Liver (tissue), 8 donors: ENCODE measurements at regions not wholly inside any gene's neighbourhood (a gene's known extent, or its start where the extent isn't known, plus 50 kb on each side); places are given as distances from the start of the nearest gene placed in this dataset.

Experiments used
- DNase-seq: peaks from one replicate; pipeline ENCODE4 v3.0.0-alpha.2; 2017; ENCODE audit warnings: low spot score
- H3K27ac ChIP-seq, 2 donors: one replicate each; pipeline ENCODE4 v1.7.0; 2013; ENCODE audit warnings: inconsistent platforms in 2 of 2, low read length in 2 of 2, control low read depth in 1 of 2, low read depth in 1 of 2, mild to moderate bottlenecking in 1 of 2
- H3K27me3 ChIP-seq, 4 donors: one replicate each; pipeline versions ENCODE4 v1.6.1 to v1.7.0; 2013; ENCODE audit warnings: low read length in 3 of 4, inconsistent platforms in 1 of 4, mild to moderate bottlenecking in 1 of 4, moderate library complexity in 1 of 4; ENCODE audit not compliant: control insufficient read depth in 4 of 4, insufficient read depth in 4 of 4
- H3K36me3 ChIP-seq, 4 donors: one replicate each; pipeline versions ENCODE4 v1.6.1 to v1.7.0; 2013; ENCODE audit warnings: low read length in 3 of 4, mild to moderate bottlenecking in 3 of 4, low read depth in 1 of 4, moderate library complexity in 1 of 4; ENCODE audit not compliant: control insufficient read depth in 4 of 4, insufficient read depth in 3 of 4
- H3K4me1 ChIP-seq, 4 donors: one replicate each; pipeline versions ENCODE4 v1.6.1 to v1.7.0; 2013; ENCODE audit warnings: low read length in 3 of 4, mild to moderate bottlenecking in 3 of 4, moderate library complexity in 1 of 4; ENCODE audit not compliant: control insufficient read depth in 4 of 4, insufficient read depth in 4 of 4
- H3K4me3 ChIP-seq, 3 donors: one replicate each; pipeline versions ENCODE4 v1.6.1 to v1.7.0; 2013; ENCODE audit warnings: low read length in 3 of 3, control low read depth in 1 of 3, low read depth in 1 of 3, mild to moderate bottlenecking in 1 of 3
- H3K9ac ChIP-seq, 2 donors: one replicate each; pipeline ENCODE4 v1.7.0; 2013; ENCODE audit warnings: low read length in 2 of 2, mild to moderate bottlenecking in 2 of 2, moderate library complexity in 2 of 2, control low read depth in 1 of 2, low read depth in 1 of 2
- H3K9me3 ChIP-seq, 4 donors: one replicate each; pipeline versions ENCODE4 v1.6.1 to v1.7.0; 2013; ENCODE audit warnings: low read length in 3 of 4; ENCODE audit not compliant: control insufficient read depth in 4 of 4
- EGR1 ChIP-seq, 2 donors: IDR thresholded peaks; 2 replicates each; pipeline ENCODE4 v1.6.1; 2016 to 2018; ENCODE audit warnings: antibody characterized with exemption in 2 of 2, low read depth in 2 of 2
- FOXA2 ChIP-seq: IDR thresholded peaks from 2 replicates; pipeline ENCODE4 v1.6.1; 2016; ENCODE audit warnings: antibody characterized with exemption
- GABPA ChIP-seq, 2 donors: IDR thresholded peaks in 1 of 2; conservative IDR thresholded peaks in 1 of 2; 2 replicates each; pipeline ENCODE4 v1.6.1; 2016; ENCODE audit warnings: antibody characterized with exemption in 2 of 2, mild to moderate bottlenecking in 1 of 2, moderate library complexity in 1 of 2
- HNF4A ChIP-seq, 2 donors: conservative IDR thresholded peaks; 2 replicates each; pipeline ENCODE4 v1.6.1; 2016; ENCODE audit warnings: antibody characterized with exemption in 2 of 2, mild to moderate bottlenecking in 2 of 2
- HNF4G ChIP-seq: IDR thresholded peaks from 2 replicates; pipeline ENCODE4 v1.6.1; 2016; ENCODE audit warnings: antibody characterized with exemption
- JUND ChIP-seq, 2 donors: IDR thresholded peaks; 2 replicates each; pipeline ENCODE4 v1.6.1; 2016; ENCODE audit warnings: antibody characterized with exemption in 2 of 2
- NR2F2 ChIP-seq: IDR thresholded peaks from 2 replicates; pipeline ENCODE4 v1.6.1; 2016; ENCODE audit warnings: antibody characterized with exemption
- RAD21 ChIP-seq, 2 donors: IDR thresholded peaks; 2 replicates each; pipeline ENCODE4 v1.6.1; 2016; ENCODE audit warnings: antibody characterized with exemption in 2 of 2, mild to moderate bottlenecking in 2 of 2
- RXRA ChIP-seq, 2 donors: IDR thresholded peaks; 2 replicates each; pipeline ENCODE4 v1.6.1; 2017 to 2018; ENCODE audit warnings: antibody characterized with exemption in 2 of 2, mild to moderate bottlenecking in 1 of 2
- SP1 ChIP-seq: IDR thresholded peaks from 2 replicates; pipeline ENCODE4 v1.6.1; 2018; ENCODE audit warnings: antibody characterized with exemption, mild to moderate bottlenecking
- TAF1 ChIP-seq: conservative IDR thresholded peaks from 2 replicates; pipeline ENCODE4 v1.6.1; 2016; ENCODE audit warnings: antibody characterized with exemption, mild to moderate bottlenecking
- YY1 ChIP-seq: IDR thresholded peaks from 2 replicates; pipeline ENCODE4 v1.6.1; 2016; ENCODE audit warnings: antibody characterized with exemption, mild to moderate bottlenecking
- WGBS: extraction: QIAGEN DNeasy Blood & Tissue Kit; methylation state at CpG from one replicate; pipeline ENCODE4 v1.1.7; 2013; 5-methylcytosine and 5-hydroxymethylcytosine counted together
- TF ChIP-seq, protein P1 (sequence below): IDR thresholded peaks from 2 replicates; pipeline ENCODE4 v1.6.1; 2016; ENCODE audit warnings: antibody characterized with exemption, mild to moderate bottlenecking
- TF ChIP-seq, protein P2 (sequence below): IDR thresholded peaks from 2 replicates; pipeline ENCODE4 v1.6.1; 2016; ENCODE audit warnings: antibody characterized with exemption
- TF ChIP-seq, protein P3 (sequence below): fragments of 150-350 bp; IDR thresholded peaks from 2 replicates; pipeline ENCODE4 v1.5.1; 2017; ENCODE audit warnings: improper control_type of control experiment, low read depth, low read length; ENCODE audit not compliant: missing input control
- TF ChIP-seq, protein P4 (sequence below): IDR thresholded peaks from 2 replicates; pipeline ENCODE4 v1.6.1; 2016; ENCODE audit warnings: antibody characterized with exemption
- donor health status: healthy.
- donor health status: healthy.
- donor health status: healthy.
- donor health status: healthy.
- donor health status: healthy.

DNA sequence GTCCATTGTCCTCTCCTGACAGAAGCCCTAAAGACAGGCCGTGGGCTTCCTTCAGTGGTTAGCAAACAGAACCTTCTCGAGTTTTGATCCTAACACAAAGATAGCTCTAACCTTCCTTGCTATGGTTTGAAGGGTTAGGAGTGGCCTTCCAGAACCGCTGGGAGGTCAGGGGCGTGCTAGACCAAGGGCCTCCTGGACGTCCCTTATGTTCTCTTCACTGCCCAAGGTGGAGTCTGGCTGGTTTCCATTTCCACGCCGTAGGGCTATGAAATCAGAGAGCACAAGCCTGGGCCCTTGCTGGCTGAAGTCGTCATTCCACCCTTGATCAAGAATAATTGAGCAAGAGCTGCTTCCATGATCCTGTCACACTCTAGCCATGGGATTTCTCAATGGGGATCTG is 475.1 kb downstream of the SHQ1 start (continued):
- TF ChIP-seq, protein P1, sequence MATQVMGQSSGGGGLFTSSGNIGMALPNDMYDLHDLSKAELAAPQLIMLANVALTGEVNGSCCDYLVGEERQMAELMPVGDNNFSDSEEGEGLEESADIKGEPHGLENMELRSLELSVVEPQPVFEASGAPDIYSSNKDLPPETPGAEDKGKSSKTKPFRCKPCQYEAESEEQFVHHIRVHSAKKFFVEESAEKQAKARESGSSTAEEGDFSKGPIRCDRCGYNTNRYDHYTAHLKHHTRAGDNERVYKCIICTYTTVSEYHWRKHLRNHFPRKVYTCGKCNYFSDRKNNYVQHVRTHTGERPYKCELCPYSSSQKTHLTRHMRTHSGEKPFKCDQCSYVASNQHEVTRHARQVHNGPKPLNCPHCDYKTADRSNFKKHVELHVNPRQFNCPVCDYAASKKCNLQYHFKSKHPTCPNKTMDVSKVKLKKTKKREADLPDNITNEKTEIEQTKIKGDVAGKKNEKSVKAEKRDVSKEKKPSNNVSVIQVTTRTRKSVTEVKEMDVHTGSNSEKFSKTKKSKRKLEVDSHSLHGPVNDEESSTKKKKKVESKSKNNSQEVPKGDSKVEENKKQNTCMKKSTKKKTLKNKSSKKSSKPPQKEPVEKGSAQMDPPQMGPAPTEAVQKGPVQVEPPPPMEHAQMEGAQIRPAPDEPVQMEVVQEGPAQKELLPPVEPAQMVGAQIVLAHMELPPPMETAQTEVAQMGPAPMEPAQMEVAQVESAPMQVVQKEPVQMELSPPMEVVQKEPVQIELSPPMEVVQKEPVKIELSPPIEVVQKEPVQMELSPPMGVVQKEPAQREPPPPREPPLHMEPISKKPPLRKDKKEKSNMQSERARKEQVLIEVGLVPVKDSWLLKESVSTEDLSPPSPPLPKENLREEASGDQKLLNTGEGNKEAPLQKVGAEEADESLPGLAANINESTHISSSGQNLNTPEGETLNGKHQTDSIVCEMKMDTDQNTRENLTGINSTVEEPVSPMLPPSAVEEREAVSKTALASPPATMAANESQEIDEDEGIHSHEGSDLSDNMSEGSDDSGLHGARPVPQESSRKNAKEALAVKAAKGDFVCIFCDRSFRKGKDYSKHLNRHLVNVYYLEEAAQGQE: no peak
- TF ChIP-seq JUND (IDR thresholded peaks at IDR 0.05): no peak
- no peak for TF ChIP-seq FOXA2
- no peak for TF ChIP-seq HNF4G
- TF ChIP-seq RXRA (IDR thresholded peaks at IDR 0.05): no peak
- no peak for TF ChIP-seq GABPA (IDR thresholded peaks at IDR 0.05 in 1 of 2, conservative IDR thresholded peaks at IDR 0.05 in 1 of 2)
- no peak for TF ChIP-seq HNF4A (conservative IDR thresholded peaks at IDR 0.05)
- no peak for TF ChIP-seq EGR1 (IDR thresholded peaks at IDR 0.05; ENCODE audit: low read depth in 2 of 2)
- no peak for TF ChIP-seq NR2F2
- TF ChIP-seq RAD21 (IDR thresholded peaks at IDR 0.05): no peak
- TF ChIP-seq, protein P2, sequence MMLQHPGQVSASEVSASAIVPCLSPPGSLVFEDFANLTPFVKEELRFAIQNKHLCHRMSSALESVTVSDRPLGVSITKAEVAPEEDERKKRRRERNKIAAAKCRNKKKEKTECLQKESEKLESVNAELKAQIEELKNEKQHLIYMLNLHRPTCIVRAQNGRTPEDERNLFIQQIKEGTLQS: no peak

DNA sequence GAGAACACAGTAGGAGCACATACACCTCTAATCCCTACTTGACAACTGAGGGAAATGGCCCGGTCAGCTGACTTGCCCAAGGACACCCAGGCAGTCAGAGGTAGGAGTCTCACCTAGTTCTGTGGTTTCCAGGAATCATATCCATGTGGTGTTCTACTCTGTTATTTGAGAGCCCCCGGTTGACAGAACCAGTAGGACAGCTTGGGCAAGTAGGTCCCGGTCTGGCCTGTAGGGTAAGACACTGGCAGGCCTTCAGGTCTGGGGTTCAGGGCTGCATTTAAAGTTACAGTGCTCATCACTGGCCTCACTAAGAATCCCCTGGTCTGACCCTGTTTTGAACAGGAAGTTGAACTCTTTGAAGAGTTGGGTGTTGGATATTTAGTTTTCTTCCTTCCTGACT is 476.1 kb downstream of the SHQ1 start:
- no peak for DNase-seq
- TF ChIP-seq, protein P3, sequence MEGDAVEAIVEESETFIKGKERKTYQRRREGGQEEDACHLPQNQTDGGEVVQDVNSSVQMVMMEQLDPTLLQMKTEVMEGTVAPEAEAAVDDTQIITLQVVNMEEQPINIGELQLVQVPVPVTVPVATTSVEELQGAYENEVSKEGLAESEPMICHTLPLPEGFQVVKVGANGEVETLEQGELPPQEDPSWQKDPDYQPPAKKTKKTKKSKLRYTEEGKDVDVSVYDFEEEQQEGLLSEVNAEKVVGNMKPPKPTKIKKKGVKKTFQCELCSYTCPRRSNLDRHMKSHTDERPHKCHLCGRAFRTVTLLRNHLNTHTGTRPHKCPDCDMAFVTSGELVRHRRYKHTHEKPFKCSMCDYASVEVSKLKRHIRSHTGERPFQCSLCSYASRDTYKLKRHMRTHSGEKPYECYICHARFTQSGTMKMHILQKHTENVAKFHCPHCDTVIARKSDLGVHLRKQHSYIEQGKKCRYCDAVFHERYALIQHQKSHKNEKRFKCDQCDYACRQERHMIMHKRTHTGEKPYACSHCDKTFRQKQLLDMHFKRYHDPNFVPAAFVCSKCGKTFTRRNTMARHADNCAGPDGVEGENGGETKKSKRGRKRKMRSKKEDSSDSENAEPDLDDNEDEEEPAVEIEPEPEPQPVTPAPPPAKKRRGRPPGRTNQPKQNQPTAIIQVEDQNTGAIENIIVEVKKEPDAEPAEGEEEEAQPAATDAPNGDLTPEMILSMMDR: no peak
- no peak for TF ChIP-seq SP1
- TF ChIP-seq TAF1: no peak
- TF ChIP-seq, protein P1: no peak
- no peak for TF ChIP-seq YY1
- TF ChIP-seq, protein P4, sequence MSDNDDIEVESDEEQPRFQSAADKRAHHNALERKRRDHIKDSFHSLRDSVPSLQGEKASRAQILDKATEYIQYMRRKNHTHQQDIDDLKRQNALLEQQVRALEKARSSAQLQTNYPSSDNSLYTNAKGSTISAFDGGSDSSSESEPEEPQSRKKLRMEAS: no peak
- TF ChIP-seq HNF4G: no peak
- TF ChIP-seq RAD21 (IDR thresholded peaks at IDR 0.05): no peak
- no peak for TF ChIP-seq JUND (IDR thresholded peaks at IDR 0.05)
- no peak for TF ChIP-seq GABPA (IDR thresholded peaks at IDR 0.05 in 1 of 2, conservative IDR thresholded peaks at IDR 0.05 in 1 of 2)
- no peak for TF ChIP-seq HNF4A (conservative IDR thresholded peaks at IDR 0.05)
- TF ChIP-seq NR2F2: no peak
- TF ChIP-seq, protein P2: no peak
- WGBS: 90% methylated on average over 3 of the region's 3 CpGs
- H3K36me3 ChIP-seq: no peaks in the 10 kb centered on the region
- H3K9me3 ChIP-seq: no peaks in the 10 kb centered on the region
- H3K4me1 ChIP-seq: peaks cover under 1 to 4% (median 2%) of the 10 kb centered on the region in 4 donors
- no peak overlapping the region for H3K9ac ChIP-seq
- H3K4me3 ChIP-seq: no peak overlapping the region
- no peak overlapping the region for H3K27ac ChIP-seq
- no peaks in the 10 kb centered on the region for H3K27me3 ChIP-seq
